ENCODE measurements at regions not wholly inside any gene's neighbourhood (a gene's known extent, or its start where the extent isn't known, plus 50 kb on each side); places are given as distances from the start of the nearest gene placed in this dataset.

DNA sequence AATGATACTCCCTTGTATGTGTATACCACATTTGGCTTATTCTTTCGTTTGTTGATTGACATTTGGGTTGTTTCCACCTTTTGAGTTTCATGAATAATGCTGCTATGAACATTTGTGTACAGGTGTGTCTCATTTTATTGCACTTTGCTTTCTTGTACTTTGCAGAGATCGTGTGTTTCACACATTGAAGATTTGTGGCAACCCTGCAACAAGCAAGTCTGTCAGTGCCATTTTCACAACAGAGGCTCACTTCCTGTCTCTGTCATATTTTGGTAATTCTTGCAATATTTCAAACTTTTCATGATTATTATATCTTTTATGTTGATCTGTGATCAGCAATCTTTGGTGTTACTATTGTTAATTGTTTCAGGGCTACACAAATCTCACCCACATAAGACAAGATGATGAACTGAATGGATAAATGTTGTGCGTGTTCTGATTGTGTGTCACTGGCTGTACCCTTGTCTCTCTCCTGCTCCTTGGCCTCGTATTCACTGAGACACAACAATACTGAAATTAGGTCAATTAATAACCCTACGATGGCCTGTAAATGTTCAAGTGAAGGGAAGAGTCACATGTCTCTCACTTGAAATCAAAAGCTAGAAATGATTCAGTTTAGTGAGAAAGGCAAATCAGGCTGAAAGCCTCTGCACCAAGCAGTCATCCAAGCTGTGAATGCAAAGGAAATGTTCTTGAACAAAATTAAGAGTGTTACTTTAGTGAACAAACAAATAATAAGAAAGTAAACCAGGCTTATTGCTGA, 133.6 kb upstream of the JCAD start:
- TF ChIP-seq, protein P1, sequence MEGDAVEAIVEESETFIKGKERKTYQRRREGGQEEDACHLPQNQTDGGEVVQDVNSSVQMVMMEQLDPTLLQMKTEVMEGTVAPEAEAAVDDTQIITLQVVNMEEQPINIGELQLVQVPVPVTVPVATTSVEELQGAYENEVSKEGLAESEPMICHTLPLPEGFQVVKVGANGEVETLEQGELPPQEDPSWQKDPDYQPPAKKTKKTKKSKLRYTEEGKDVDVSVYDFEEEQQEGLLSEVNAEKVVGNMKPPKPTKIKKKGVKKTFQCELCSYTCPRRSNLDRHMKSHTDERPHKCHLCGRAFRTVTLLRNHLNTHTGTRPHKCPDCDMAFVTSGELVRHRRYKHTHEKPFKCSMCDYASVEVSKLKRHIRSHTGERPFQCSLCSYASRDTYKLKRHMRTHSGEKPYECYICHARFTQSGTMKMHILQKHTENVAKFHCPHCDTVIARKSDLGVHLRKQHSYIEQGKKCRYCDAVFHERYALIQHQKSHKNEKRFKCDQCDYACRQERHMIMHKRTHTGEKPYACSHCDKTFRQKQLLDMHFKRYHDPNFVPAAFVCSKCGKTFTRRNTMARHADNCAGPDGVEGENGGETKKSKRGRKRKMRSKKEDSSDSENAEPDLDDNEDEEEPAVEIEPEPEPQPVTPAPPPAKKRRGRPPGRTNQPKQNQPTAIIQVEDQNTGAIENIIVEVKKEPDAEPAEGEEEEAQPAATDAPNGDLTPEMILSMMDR (conservative IDR thresholded peaks at IDR 0.05; ENCODE audit: low read depth in 2 of 2) = no peak
- TF ChIP-seq EZH2 (IDR thresholded peaks at IDR 0.05; ENCODE audit: low read depth, unreplicated experiment) (no peak), EZH2phosphoT487 (IDR thresholded peaks at IDR 0.05; ENCODE audit: unreplicated experiment) (no peak), NANOG (IDR thresholded peaks at IDR 0.05; ENCODE audit: borderline replicate concordance) (no peak), POLR2AphosphoS5 (IDR thresholded peaks at IDR 0.05; ENCODE audit: low read depth) (no peak), CREB1 (CRISPR knock-in tag; IDR thresholded peaks at IDR 0.05; ENCODE audit: low read depth) (no peak), JUNB (IDR thresholded peaks at IDR 0.05; ENCODE audit: unreplicated experiment) (no peak), STAT1 (IDR thresholded peaks at IDR 0.05; ENCODE audit: unreplicated experiment) (no peak), ZNF114 (CRISPR knock-in tag; IDR thresholded peaks at IDR 0.05) (no peak)
- TF ChIP-seq, protein P2, sequence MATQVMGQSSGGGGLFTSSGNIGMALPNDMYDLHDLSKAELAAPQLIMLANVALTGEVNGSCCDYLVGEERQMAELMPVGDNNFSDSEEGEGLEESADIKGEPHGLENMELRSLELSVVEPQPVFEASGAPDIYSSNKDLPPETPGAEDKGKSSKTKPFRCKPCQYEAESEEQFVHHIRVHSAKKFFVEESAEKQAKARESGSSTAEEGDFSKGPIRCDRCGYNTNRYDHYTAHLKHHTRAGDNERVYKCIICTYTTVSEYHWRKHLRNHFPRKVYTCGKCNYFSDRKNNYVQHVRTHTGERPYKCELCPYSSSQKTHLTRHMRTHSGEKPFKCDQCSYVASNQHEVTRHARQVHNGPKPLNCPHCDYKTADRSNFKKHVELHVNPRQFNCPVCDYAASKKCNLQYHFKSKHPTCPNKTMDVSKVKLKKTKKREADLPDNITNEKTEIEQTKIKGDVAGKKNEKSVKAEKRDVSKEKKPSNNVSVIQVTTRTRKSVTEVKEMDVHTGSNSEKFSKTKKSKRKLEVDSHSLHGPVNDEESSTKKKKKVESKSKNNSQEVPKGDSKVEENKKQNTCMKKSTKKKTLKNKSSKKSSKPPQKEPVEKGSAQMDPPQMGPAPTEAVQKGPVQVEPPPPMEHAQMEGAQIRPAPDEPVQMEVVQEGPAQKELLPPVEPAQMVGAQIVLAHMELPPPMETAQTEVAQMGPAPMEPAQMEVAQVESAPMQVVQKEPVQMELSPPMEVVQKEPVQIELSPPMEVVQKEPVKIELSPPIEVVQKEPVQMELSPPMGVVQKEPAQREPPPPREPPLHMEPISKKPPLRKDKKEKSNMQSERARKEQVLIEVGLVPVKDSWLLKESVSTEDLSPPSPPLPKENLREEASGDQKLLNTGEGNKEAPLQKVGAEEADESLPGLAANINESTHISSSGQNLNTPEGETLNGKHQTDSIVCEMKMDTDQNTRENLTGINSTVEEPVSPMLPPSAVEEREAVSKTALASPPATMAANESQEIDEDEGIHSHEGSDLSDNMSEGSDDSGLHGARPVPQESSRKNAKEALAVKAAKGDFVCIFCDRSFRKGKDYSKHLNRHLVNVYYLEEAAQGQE (IDR thresholded peaks at IDR 0.05; ENCODE audit: unreplicated experiment) = no peak

Data from GM23338 (cell line).